Bronchial epithelial cell (primary cell): ENCODE measurements at regions not wholly inside any gene's neighbourhood (a gene's known extent, or its start where the extent isn't known, plus 50 kb on each side); places are given as distances from the start of the nearest gene placed in this dataset.
"Not testable (repeated sequence)": the region's sequence is repeated elsewhere in the genome, so short reads cannot be mapped to it uniquely, and the experiment has no call there.

ENCODE experiments used
- DNase-seq: peaks from one replicate; pipeline ENCODE4 v3.0.0-alpha.2; 2010; ENCODE audit warnings: low read depth
- FAIRE-seq: peaks from 2 replicates; lab custom pipeline; 2011; peaks lifted over from hg19 to GRCh38; lab: Jason Lieb, UNC
- H3K27me3 ChIP-seq: 2 replicates; pipeline ENCODE4 v1.5.1; 2011; ENCODE audit warnings: low read length; ENCODE audit not compliant: control insufficient read depth, insufficient read depth
- H3K36me3 ChIP-seq: 2 replicates; pipeline ENCODE4 v1.5.1; 2011; ENCODE audit warnings: low read length; ENCODE audit not compliant: control insufficient read depth, insufficient read depth
- H3K4me3 ChIP-seq: 2 replicates; pipeline ENCODE4 v1.5.1; 2011; ENCODE audit warnings: mild to moderate bottlenecking, low read depth, low read length, control low read depth
- CTCF ChIP-seq: IDR thresholded peaks from 2 replicates; pipeline ENCODE4 v1.5.1; 2011; ENCODE audit warnings: mild to moderate bottlenecking, moderate library complexity, low read length, control low read depth, inconsistent platforms; ENCODE audit not compliant: insufficient read depth, severe bottlenecking

DNA sequence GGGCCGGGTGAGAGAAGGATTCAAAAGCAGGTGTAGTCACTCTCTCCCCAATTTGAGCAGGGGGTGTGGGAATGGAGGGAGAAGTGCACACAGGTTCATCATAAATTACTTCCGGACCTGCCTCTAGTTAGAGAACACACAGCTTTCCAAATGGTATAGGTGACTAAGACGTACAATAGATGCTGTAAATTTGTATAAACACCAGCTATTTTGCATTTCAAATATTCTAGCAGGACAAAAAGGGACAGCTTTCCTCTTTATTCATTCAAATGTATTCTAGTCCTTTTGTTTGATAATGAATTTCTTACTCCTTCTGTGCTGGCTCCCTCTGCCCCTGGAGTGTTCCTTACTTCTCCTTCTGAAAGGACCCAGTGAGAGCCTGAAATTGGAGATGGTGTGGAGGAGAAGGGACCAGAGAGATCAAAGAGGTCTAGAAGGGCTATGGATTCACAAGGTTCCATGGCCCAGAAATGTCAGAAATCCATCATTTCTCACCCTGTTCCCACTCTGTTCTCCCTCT lies 53.2 kb upstream of the SH3BP4 start:
- Histone ChIP-seq H3K36me3 (no peaks in the 10 kb centered on the region), H3K4me3 (no peak overlapping the region), H3K27me3 (no peaks in the 10 kb centered on the region)
- DNase-seq: no peak
- FAIRE-seq: no peak
- TF ChIP-seq CTCF: no peak

GRCh38 chr2:234888442-234888841 lies 63.4 kb upstream of the SH3BP4 start:
- H3K4me3 ChIP-seq: peak overlapping the region; percentile 17
- H3K36me3 ChIP-seq, DNase-seq, FAIRE-seq, H3K27me3 ChIP-seq: not testable (repeated sequence)

GRCh38 chr2:234887195-234887594 lies 64.6 kb upstream of the SH3BP4 start:
- Histone ChIP-seq H3K36me3 (no peaks in the 10 kb centered on the region), H3K4me3 (no peak overlapping the region), H3K27me3 (no peaks in the 10 kb centered on the region)
- FAIRE-seq: no peak
- no peak for DNase-seq
- no peak for TF ChIP-seq CTCF

GRCh38 chr2:234885886-234886285 lies 65.9 kb upstream of the SH3BP4 start:
- H3K36me3 ChIP-seq: no peaks in the 10 kb centered on the region
- no peak for FAIRE-seq
- H3K4me3 ChIP-seq: no peak overlapping the region
- H3K27me3 ChIP-seq: no peaks in the 10 kb centered on the region
- no peak for DNase-seq
- no peak for TF ChIP-seq CTCF

GRCh38 chr2:234885118-234885517 lies 66.7 kb upstream of the SH3BP4 start:
- H3K4me3 ChIP-seq: no peak overlapping the region
- no peak for DNase-seq

GRCh38 chr2:234884591-234884990 lies 67.2 kb upstream of the SH3BP4 start:
- DNase-seq (peak; percentile 43), FAIRE-seq (no peak)
- no peak for TF ChIP-seq CTCF
- Histone ChIP-seq H3K27me3 (no peaks in the 10 kb centered on the region), H3K4me3 (no peak overlapping the region), H3K36me3 (no peaks in the 10 kb centered on the region)

More at GRCh38 chr2:234885118-234885517, 66.7 kb upstream of the SH3BP4 start:
- no peaks in the 10 kb centered on the region for H3K27me3 ChIP-seq
- H3K36me3 ChIP-seq: no peaks in the 10 kb centered on the region
- FAIRE-seq: no peak
- no peak for TF ChIP-seq CTCF
